CD4-positive, alpha-beta T cell treated with Interleukin-4 for 1 hour (primary cell): ENCODE measurements at regions not wholly inside any gene's neighbourhood (a gene's known extent, or its start where the extent isn't known, plus 50 kb on each side); places are given as distances from the start of the nearest gene placed in this dataset.
"Not testable (repeated sequence)": the region's sequence is repeated elsewhere in the genome, so short reads cannot be mapped to it uniquely, and the experiment has no call there.

Source experiments
- DNase-seq, 2 donors: peaks; one replicate each; pipeline ENCODE4 v3.0.0-alpha.2; 2020 to 2022

GRCh38 chr1:273772-274171, 177.7 kb downstream of the OR4F29 start:
- not testable (repeated sequence) for DNase-seq

GRCh38 chr1:267815-268214, 183.7 kb downstream of the OR4F29 start:
- peak; percentile 60 to 78 for DNase-seq
